LHCN-M2 (cell line): ENCODE measurements at regions not wholly inside any gene's neighbourhood (a gene's known extent, or its start where the extent isn't known, plus 50 kb on each side); places are given as distances from the start of the nearest gene placed in this dataset.

Experiments
- DNase-seq: peaks from one replicate; pipeline ENCODE4 v3.0.0-alpha.2; 2012; ENCODE audit warnings: low read depth

- DNase-seq: no peak
Measured at GRCh38 chr15:85307687-85308045, 72.7 kb upstream of the AKAP13 start.

- DNase-seq: no peak
Measured at GRCh38 chr15:85311647-85312046, 68.8 kb upstream of the AKAP13 start.

- no peak for DNase-seq
Measured at GRCh38 chr15:85312486-85312885, 67.9 kb upstream of the AKAP13 start.

- DNase-seq: no peak
Measured at GRCh38 chr15:85312929-85313331, 67.5 kb upstream of the AKAP13 start.

GRCh38 chr15:85313339-85313738, 67.1 kb upstream of the AKAP13 start:
- no peak for DNase-seq

- DNase-seq: no peak
Measured at GRCh38 chr15:85314146-85314545, 66.3 kb upstream of the AKAP13 start.

GRCh38 chr15:85314633-85315032, 65.8 kb upstream of the AKAP13 start:
- DNase-seq: no peak

GRCh38 chr15:85316244-85316934, 64.0 kb upstream of the AKAP13 start:
- DNase-seq: no peak

GRCh38 chr15:85318048-85318731, 62.2 kb upstream of the AKAP13 start:
- DNase-seq: peak; percentile 91

GRCh38 chr15:85318732-85319076, 61.7 kb upstream of the AKAP13 start:
- no peak for DNase-seq

- DNase-seq: no peak
Measured at GRCh38 chr15:85324202-85324601, 56.2 kb upstream of the AKAP13 start.

GRCh38 chr15:85325834-85326233, 54.6 kb upstream of the AKAP13 start:
- DNase-seq: no peak

GRCh38 chr15:85326291-85326690, 54.1 kb upstream of the AKAP13 start:
- DNase-seq: no peak

GRCh38 chr15:85327820-85328219, 52.6 kb upstream of the AKAP13 start:
- no peak for DNase-seq

- peak; percentile 95 for DNase-seq
Measured at GRCh38 chr15:85329561-85330422, 50.6 kb upstream of the AKAP13 start.
